ENCODE measurements at regions not wholly inside any gene's neighbourhood (a gene's known extent, or its start where the extent isn't known, plus 50 kb on each side); places are given as distances from the start of the nearest gene placed in this dataset.

GRCh38 chr10:3290550-3290949 is 118.0 kb upstream of the PITRM1 start:
- TF ChIP-seq CTCF (conservative IDR thresholded peaks at IDR 0.05; ENCODE audit: low read depth, low read length) (no peak), RFX5 (IDR thresholded peaks at IDR 0.05; ENCODE audit: low read depth, low read length) (no peak), POLR2A (IDR thresholded peaks at IDR 0.05; ENCODE audit: low read depth, low read length) (no peak), MAFK (IDR thresholded peaks at IDR 0.05; ENCODE audit: low read depth, low read length) (no peak), USF2 (IDR thresholded peaks at IDR 0.05; ENCODE audit: low read depth, low read length) (no peak), RAD21 (IDR thresholded peaks at IDR 0.05; ENCODE audit: low read length) (no peak), MXI1 (IDR thresholded peaks at IDR 0.05; ENCODE audit: borderline replicate concordance, low read depth, low read length) (no peak), RCOR1 (IDR thresholded peaks at IDR 0.05; ENCODE audit: insufficient replicate concordance, low read length) (no peak), CEBPB (IDR thresholded peaks at IDR 0.05; ENCODE audit: low read depth, low read length) (no peak)
